HuH-7 (cell line): ENCODE measurements at regions not wholly inside any gene's neighbourhood (a gene's known extent, or its start where the extent isn't known, plus 50 kb on each side); places are given as distances from the start of the nearest gene placed in this dataset.

Experiments
- DNase-seq: peaks from one replicate; pipeline ENCODE4 v3.0.0; 2011; ENCODE audit warnings: low spot score

- no peak for DNase-seq
Measured at GRCh38 chr3:66592927-66593625, 92.3 kb upstream of the LRIG1 start.

DNA sequence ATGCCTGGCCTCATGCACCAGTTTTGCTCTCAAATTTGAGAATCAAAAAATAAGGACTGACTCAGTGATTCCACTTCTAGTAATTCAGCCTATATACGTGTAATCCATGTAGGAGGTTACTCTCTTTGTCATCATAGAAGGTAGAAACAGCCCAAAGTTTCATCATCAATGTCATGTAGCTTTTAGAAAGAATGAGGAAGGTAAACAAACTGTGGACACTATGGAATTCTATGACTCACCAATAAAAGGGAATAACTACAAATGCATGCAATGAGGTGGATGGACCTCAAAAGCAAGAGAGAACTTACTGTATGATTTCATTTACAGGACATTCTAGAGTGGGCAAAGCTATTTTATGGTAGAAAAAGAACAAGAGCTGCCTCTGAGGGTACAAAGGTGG lies 93.2 kb upstream of the LRIG1 start:
- DNase-seq = no peak

DNA sequence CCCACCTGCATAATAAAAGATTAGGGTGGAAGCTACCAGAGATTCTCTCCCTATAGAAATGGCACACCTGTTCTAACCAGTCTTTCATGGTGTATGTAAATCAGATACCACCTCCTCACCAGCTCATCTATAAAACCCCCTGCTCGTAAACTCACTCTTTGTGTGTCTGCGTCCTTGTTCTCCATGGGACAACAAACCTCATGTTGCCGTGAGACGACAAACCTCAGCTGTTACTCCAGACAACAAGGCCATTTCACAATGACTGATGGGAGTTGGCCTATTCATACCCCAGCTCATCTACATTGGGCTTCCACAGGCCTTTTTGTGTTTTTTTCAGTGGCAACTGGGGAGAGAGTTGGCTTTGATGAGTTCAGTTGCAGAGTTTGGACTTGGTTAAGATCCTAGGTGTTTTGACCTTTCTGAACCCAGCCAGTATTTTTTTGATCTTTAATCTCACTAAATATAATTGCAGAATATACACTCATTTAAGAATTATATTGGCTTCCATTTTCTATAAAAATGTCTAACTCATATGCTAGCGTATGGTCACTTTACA lies 96.6 kb upstream of the LRIG1 start:
- no peak for DNase-seq

- DNase-seq = no peak
Measured at GRCh38 chr3:66598168-66598567, 97.3 kb upstream of the LRIG1 start.

DNA sequence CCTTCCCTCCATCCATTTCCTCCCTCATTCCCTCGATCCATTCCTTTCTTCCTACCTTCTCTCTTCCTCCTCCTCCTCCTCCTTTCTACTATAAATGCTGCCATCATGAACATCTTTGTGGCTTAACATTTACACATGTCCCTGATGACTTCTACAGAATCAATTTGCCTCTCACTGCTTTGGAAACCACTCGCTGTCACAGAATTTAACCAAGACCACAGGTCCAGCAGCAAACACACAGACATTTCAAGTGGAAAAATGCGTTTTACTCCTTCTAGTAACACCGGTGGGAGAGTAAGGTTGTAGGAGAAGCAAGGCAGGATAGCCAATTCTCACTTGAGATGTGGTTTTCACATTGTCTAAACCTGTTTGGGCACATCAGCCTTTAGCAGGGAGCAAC lies 101.4 kb upstream of the LRIG1 start:
- no peak for DNase-seq

GRCh38 chr3:66602691-66603090 lies 101.9 kb upstream of the LRIG1 start:
- no peak for DNase-seq

GRCh38 chr3:66603151-66603611 lies 102.4 kb upstream of the LRIG1 start:
- DNase-seq = no peak

DNA sequence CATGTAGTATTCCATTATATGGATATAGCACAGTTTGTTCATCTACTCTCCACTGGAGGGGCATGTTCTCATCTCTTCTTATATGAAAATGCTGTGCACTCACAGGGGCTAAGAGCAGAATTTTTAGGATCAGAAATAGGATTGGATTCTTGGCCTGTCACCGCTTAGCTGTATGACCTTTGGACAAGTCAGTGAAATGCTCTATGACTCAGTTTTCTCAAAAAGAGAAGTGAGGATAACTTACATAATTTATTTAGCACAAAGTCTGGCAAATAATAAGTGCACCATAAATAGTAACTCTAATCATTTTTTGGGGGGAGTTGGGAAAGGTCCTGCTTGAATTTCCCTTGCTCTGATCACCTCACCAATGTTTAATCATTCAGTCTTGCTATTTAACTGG lies 103.7 kb upstream of the LRIG1 start:
- no peak for DNase-seq

DNA sequence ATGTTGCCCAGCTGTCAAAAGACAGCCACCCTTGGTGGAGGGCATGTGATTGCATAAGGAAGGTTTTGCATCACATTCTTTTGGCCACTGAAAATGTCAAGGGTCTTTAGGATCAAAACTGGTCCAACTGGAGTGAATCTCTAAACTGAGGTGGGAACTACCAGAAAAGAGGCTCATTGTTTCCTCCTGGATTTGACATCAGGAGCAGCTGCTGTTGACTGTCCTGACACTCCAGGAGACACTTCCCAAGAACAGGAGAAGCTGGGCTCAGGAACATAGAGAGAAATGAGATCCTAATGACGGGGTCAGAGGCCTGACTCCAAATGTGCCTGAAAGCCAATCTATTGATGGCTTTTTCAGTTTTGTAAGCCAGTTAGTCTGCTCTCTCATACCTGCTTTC lies 105.3 kb upstream of the LRIG1 start:
- no peak for DNase-seq

DNA sequence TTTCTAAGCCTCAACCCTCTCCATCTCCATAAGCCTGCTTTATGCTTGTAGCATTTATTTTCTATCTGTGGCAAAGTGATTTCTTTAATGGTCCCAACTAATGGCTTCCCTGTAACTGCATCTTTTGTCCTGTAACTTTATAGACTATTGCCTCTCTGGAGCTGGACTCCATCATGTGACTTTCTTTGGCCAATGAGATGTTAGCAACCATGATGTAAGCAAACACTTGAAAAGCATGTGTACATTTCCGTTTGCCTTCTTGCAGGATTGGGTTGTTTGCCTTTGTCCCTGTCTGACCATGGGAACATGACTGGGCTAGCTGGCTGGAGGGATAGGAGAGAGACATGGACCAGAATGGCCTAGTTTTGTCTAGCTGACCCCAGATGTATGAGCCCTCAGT lies 106.0 kb upstream of the LRIG1 start:
- no peak for DNase-seq

DNA sequence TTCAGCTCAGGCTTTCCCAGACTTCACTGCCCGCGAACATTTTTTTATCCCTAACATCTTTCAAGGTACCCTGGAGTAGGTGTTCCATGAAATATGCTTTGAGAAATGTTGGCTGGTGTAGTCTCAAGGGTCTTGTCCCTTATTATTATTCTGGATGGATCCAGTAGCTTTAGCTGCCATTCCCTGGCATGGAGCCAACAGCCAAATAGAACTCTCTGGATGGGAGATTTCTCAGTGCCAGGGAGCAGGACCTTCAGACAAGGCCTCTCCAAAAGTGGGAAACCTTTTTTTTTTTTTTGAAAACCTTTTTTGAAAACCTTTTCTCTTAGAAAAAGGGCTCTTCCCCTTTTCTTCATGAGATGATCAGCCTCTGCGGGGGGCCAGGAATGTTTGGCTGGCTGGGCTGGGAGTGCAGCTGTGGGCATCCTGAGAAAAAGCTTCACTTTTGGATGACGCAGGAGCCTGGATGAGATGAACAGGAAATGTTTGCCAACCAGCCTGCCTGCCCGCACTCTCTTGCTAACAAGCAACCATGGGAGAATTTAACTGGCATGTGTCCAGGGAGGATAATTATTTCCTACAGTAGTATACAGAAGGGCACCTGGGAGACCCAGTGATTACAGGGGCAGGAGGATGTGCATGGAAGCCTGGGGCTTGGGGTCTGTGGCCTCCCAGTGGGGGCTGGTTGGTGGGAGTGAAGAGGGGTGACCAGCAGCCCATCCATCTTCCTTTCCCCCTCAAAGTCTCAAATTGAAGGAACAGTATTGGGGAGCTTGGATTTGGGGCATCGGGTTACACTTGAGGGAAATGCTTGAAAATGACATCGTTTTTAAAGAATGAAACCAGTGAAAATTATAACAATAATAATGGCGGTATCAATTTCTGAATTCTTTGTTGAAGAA lies 109.1 kb upstream of the LRIG1 start:
- DNase-seq = no peak

DNA sequence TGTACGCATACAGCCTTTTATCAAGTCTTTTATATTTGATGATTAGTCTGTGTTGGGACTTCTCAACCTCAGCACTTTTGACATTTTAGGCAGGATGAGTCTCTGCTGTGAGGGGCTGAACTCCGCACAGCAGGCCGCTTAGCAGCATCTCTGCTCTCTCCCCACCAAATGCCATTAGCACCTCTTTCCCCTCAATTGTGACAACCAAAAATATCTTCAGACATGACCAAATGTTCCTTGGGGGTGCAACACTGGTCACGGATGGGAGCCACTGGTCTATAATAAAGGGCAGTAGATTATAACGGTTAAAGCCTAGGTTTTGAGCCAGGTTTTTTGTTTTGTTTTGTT lies 109.7 kb upstream of the LRIG1 start:
- no peak for DNase-seq

DNA sequence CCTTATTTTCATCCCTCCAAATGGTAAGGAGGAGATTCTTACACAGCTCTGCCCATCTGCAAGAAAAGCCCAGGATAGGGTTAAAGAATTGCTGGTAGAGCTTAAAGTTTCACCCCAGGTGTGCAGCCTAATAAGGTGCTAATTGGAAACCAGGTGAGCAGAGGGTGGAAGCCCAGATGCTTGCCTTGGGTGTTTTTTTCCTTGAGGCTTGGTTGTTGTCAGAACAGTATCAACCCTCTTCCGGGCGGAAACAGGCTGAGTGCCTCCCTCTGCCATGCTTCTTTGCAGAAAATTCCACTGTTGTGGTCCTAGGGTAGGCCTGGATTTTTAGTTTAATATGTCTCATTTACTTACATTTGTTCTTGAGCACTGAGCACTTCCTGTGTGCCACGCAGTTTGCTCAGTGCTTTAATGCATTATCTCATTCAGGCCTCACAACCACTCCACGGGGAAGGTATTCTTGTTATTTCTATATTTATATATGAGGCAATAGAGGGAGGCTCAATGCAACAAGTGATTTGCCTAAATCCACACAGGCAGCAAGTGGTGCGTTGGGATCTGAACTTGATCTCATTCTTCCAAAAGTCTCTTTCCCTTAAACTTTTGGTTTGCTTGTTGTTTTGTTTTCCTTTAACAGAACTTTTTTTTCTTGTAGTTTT lies 115.0 kb upstream of the LRIG1 start:
- no peak for DNase-seq

- DNase-seq = no peak
Measured at GRCh38 chr3:66617351-66617750, 116.5 kb upstream of the LRIG1 start.

DNA sequence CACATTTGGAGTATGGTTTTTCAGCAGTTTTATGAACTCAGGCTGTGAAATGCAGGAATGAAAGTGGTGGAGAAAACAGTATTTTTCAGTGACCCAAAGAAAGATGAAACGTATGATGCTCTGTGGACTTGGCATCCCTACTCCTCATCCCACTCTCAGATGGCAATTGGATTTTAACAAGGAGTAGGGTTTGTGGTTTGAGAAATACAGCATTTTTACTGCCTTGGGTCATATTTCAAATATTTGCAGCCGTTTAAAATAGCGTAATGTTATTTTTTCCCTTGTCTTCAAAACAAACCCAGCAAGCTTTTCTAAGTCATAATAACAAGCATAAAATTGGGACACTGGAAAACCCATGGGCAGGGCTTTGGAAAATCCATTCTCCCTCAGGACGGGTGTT lies 117.2 kb upstream of the LRIG1 start:
- DNase-seq = no peak

DNA sequence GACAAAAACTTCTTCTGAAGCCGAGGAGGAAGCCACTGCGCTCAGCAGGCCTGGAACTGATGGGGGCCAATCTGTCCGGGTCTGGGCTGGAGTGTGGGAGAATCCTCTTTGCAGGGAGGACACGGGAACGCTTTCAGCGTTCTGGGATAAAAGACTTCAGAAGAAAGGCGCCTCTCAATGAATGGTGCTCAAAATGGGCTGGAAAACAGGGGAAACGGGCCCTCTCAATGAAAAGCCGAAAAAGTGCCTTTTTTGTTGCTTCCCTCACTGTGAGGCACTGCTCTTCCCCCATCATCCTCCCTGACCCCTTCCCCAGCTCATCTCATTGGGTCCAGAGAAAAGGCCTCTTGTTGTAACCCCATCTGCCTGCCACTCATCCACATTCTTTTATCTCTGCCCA lies 119.5 kb upstream of the LRIG1 start:
- DNase-seq = no peak

DNA sequence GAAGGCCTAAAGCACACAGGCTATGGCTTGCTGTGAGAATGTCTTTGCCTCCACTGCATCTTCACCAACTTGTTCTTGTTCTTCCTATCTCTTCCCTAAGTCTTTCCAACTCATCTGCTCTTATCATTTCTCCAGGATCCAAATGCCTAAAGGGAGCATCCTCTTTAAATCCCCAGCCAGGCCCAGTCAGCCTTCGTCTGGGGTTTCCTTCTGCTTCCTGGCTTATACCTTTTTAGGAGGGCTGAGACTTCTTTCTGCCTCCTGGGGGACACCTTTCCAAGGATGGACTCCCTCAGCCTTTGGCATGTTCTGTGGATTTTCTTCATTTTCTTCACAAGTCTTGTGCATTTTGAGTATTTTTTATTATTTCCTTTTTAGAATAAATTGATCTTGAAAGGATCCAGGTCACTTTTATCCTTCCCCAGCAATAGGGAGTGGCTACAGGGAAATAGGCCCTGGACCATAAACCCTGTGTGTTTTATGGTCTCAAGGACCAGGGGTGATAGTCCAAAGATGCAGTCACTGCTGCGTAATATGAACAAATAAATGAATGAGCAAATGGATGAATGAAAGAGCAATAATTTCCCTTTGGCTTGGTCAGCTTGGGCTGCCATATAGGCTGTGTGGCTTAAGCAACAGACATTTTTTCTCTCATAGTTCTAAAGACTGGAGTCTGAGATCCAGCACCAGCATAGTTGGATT lies 122.1 kb upstream of the LRIG1 start:
- no peak for DNase-seq

DNA sequence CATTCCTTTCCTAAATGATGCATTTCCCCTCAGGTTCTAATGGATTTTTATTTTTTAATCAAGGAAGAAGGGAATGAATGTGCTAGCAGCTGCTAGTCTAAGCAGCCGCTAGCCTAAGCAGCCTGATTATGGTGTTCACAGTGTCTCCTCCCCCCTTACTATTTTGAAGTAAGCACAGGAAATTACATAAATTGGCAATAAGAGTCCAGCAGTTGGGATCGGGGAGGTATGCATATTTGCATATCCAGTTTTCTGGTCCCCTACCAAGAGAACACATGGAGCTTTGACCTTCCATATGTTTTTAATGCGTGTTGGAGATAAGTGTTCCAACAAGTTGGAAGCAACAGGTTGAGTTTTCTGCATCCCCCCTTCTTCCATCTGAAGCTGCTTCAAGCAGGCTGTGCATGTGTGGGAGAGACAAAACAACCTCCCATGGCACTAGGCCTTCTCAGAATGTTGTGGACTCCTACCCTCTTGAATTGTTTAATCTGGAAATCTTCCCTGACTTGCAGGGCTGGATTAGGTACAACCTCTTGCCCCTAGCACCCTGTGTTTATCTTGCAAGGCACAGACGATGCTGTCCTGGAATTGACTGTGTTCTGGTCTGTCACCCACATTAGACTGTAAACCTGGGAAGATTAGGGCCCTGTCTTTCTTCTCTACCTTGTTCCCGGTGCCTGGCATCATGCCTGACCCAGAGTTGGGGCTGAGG lies 124.8 kb upstream of the LRIG1 start:
- no peak for DNase-seq

- DNase-seq = no peak
Measured at GRCh38 chr3:66629150-66629981, 128.5 kb upstream of the LRIG1 start.

- DNase-seq = no peak
Measured at GRCh38 chr3:66629982-66630368, 129.2 kb upstream of the LRIG1 start.
